HEK293T (cell line): ENCODE measurements at regions not wholly inside any gene's neighbourhood (a gene's known extent, or its start where the extent isn't known, plus 50 kb on each side); places are given as distances from the start of the nearest gene placed in this dataset.

Experiments used
- CTCF ChIA-PET: fragments of 350-600 bp; formaldehyde crosslinking; extraction: SDS; loops from one replicate; lab custom pipeline; 2021; ENCODE audit warnings: antibody characterized with exemption, inconsistent platforms; lab: Yijun Ruan, JAX
- POLR2A ChIA-PET: fragments of 350-600 bp; formaldehyde crosslinking; extraction: SDS; loops from one replicate; lab custom pipeline; 2020; ENCODE audit warnings: antibody characterized with exemption, inconsistent platforms; lab: Yijun Ruan, JAX
- DNase-seq: peaks from one replicate; pipeline ENCODE4 v3.0.0; 2012; ENCODE audit warnings: mixed read lengths; ENCODE audit errors: extremely low spot score
- ARNT ChIP-seq: fragments of 450-650 bp; IDR thresholded peaks from 2 replicates; pipeline ENCODE4 v1.6.1; 2017; ENCODE audit warnings: mild to moderate bottlenecking
- BHLHE40 ChIP-seq: fragments of 450-650 bp; IDR thresholded peaks from 2 replicates; pipeline ENCODE4 v1.6.1; 2016; ENCODE audit warnings: mild to moderate bottlenecking, moderate library complexity, borderline replicate concordance
- CTBP1 ChIP-seq: fragments of 450-650 bp; IDR thresholded peaks from 2 replicates; pipeline ENCODE4 v1.6.1; 2016; ENCODE audit warnings: borderline replicate concordance
- ELF4 ChIP-seq: fragments of 450-650 bp; IDR thresholded peaks from 2 replicates; pipeline ENCODE4 v1.6.1; 2017; ENCODE audit warnings: antibody characterized with exemption
- FOXA1 ChIP-seq: fragments of 450-650 bp; IDR thresholded peaks from 2 replicates; pipeline ENCODE4 v1.6.1; 2016; ENCODE audit warnings: mild to moderate bottlenecking
- FOXK2 ChIP-seq: fragments of 450-650 bp; IDR thresholded peaks from 2 replicates; pipeline ENCODE4 v1.6.1; 2016; ENCODE audit warnings: mild to moderate bottlenecking
- FOXM1 ChIP-seq: fragments of 450-650 bp; IDR thresholded peaks from 2 replicates; pipeline ENCODE4 v1.6.1; 2017; ENCODE audit warnings: mild to moderate bottlenecking, borderline replicate concordance
- HDGF ChIP-seq: fragments of 450-650 bp; IDR thresholded peaks from 2 replicates; pipeline ENCODE4 v1.6.1; 2017; ENCODE audit warnings: antibody characterized with exemption, borderline replicate concordance
- L3MBTL2 ChIP-seq: fragments of 450-650 bp; conservative IDR thresholded peaks from 2 replicates; pipeline ENCODE4 v1.6.1; 2016; ENCODE audit warnings: mild to moderate bottlenecking
- LEF1 ChIP-seq: fragments of 450-650 bp; IDR thresholded peaks from 2 replicates; pipeline ENCODE4 v1.6.1; 2017; ENCODE audit warnings: mild to moderate bottlenecking, borderline replicate concordance
- NFRKB ChIP-seq: fragments of 450-650 bp; IDR thresholded peaks from 2 replicates; pipeline ENCODE4 v1.6.1; 2016; ENCODE audit warnings: mild to moderate bottlenecking, moderate library complexity
- PKNOX1 ChIP-seq: fragments of 450-650 bp; IDR thresholded peaks from 2 replicates; pipeline ENCODE4 v1.6.1; 2016
- SP1 ChIP-seq: fragments of 450-650 bp; IDR thresholded peaks from 2 replicates; pipeline ENCODE4 v1.6.1; 2017
- SUZ12 ChIP-seq: fragments of 450-650 bp; IDR thresholded peaks from 2 replicates; pipeline ENCODE4 v1.6.1; 2016; ENCODE audit warnings: mild to moderate bottlenecking
- TARDBP ChIP-seq: fragments of 450-650 bp; IDR thresholded peaks from 2 replicates; pipeline ENCODE4 v1.6.1; 2016
- ZNF384 ChIP-seq: fragments of 450-650 bp; IDR thresholded peaks from 2 replicates; pipeline ENCODE4 v1.6.1; 2016

- CTCF ChIA-PET, result no interaction called here
- no peak for TF ChIP-seq ARNT
- TF ChIP-seq SUZ12, result no peak
- TF ChIP-seq TARDBP, result no peak
- no peak for TF ChIP-seq L3MBTL2
- TF ChIP-seq NFRKB, result no peak
- TF ChIP-seq SP1, result no peak
- TF ChIP-seq BHLHE40, result no peak
- TF ChIP-seq ELF4, result no peak
- TF ChIP-seq HDGF, result no peak
- no peak for TF ChIP-seq FOXM1
- no peak for TF ChIP-seq CTBP1
- no peak for TF ChIP-seq FOXA1
- TF ChIP-seq LEF1, result no peak
- no peak for TF ChIP-seq FOXK2
- POLR2A ChIA-PET, result no interaction called here
- no peak for DNase-seq
These were observed 133.3 kb upstream of the STX18 start for GRCh38 chr4:4675051-4675581.

GRCh38 chr4:4673070-4673469 lies 131.2 kb upstream of the STX18 start:
- ChIA-PET POLR2A (interaction anchor here (0.9 to 1.0 kb wide), 2 partner anchors 8 to 10 kb away, joined by 3 to 4 read pairs; no protein-coding TSS in a partner anchor), CTCF (interaction anchor here (0.6 kb wide), 1 partner anchor 156 kb away, joined by 5 read pairs; no protein-coding TSS in a partner anchor)
- peak; percentile 97 for DNase-seq
- TF ChIP-seq LEF1 (no peak), L3MBTL2 (no peak), FOXM1 (no peak), HDGF (no peak), CTBP1 (no peak), FOXA1 (no peak), NFRKB (no peak), ELF4 (no peak), PKNOX1 (no peak), SUZ12 (no peak), SP1 (no peak), ARNT (no peak), ZNF384 (no peak), FOXK2 (no peak), BHLHE40 (no peak)

DNA sequence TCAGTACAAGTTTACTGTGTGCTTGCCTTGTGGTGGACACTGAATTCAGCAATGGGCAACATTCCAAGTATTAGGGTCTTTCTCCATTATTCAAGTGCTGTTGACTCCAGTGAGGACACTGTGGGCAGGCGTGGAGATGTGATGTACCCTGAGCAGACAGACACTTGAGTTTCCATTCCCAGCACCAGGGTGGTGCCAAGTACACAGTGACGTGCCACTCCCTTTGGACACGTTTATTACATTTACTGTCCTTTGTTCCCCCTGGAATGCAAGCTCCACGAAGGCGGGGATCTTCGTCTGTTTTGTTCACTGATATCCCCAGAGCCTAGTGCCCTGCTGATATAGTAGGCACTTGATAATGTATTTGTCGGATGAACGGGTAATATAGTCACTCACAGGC lies 130.6 kb upstream of the STX18 start:
- no peak for DNase-seq
- TF ChIP-seq ARNT (no peak), ELF4 (no peak), BHLHE40 (no peak), HDGF (no peak), TARDBP (no peak), ZNF384 (no peak), SUZ12 (no peak)
- POLR2A ChIA-PET, result interaction anchor here (0.9 to 1.0 kb wide), 2 partner anchors 8 to 10 kb away, joined by 3 to 4 read pairs; no protein-coding TSS in a partner anchor
- CTCF ChIA-PET, result interaction anchor here (0.6 kb wide), 1 partner anchor 155 kb away, joined by 5 read pairs; no protein-coding TSS in a partner anchor

DNA sequence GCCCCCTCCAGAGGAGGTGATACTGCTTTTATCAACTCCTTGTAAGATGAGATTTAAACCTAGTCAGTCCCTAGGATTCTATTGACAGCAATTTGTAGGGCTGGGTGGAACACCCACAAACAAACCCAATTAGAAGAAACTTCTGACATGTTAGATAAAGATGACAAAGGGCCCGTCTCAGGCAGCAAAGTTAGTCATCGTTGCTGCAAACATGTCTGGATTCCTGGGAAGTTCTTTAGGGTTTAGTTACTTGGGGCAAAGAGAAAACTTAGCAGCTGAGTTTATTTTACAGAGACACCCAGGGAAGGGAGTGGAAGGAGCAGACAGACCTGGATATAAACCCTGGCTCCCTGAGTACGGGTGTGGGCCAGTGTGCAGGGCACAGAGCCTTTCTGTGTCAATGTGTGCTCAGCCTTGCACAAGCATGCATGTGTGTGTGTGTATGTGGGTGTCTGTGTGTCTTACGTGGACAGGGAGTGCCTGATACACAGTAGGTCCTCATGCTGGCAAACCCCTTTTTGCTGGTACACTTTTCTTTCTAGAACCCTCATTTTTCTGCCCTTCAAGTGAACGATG lies 130.0 kb upstream of the STX18 start:
- no peak for DNase-seq
- TF ChIP-seq ARNT (no peak), PKNOX1 (no peak), ZNF384 (no peak), FOXM1 (no peak), NFRKB (no peak), L3MBTL2 (no peak)
- CTCF ChIA-PET, result no interaction called here
- POLR2A ChIA-PET, result no interaction called here

DNA sequence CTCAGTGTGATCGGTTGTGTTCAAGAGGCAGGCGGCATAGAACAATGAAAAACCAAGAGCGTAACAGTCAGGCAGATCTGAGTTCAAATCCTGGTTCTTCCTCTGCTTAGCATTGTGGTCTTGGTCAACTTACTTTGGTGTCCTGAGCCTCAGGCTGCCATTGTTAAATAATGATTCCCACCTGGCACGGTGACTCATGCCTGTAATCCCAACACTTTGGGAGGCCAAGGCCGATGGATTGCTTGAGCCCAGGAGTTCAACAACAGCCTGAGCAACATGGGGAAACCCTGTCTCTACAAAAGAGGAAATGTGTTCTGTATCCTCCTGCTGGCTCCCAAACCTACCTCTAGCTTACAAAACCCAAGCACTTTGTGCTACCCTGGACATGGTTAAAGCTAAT lies 129.0 kb upstream of the STX18 start:
- ChIA-PET POLR2A (no interaction called here), CTCF (no interaction called here)
- TF ChIP-seq NFRKB (no peak), ZNF384 (no peak), L3MBTL2 (no peak), FOXM1 (no peak), SP1 (no peak), PKNOX1 (no peak), CTBP1 (no peak), LEF1 (no peak), ELF4 (no peak), ARNT (no peak), BHLHE40 (no peak), SUZ12 (no peak), FOXA1 (no peak), TARDBP (no peak), FOXK2 (no peak), HDGF (no peak)
- no peak for DNase-seq

GRCh38 chr4:4668355-4669210 lies 126.7 kb upstream of the STX18 start:
- TF ChIP-seq L3MBTL2 (peak; percentile 22; the same call in 1 of the 2 replicates), NFRKB (no peak)
- ChIA-PET POLR2A (no interaction called here), CTCF (interaction anchor here (0.6 to 1.3 kb wide), 4 partner anchors 9 to 1140 kb away, joined by 3 to 7 read pairs (median 3); no protein-coding TSS in a partner anchor)
- DNase-seq, result no peak
